GM21619 (cell line): ENCODE measurements at regions not wholly inside any gene's neighbourhood (a gene's known extent, or its start where the extent isn't known, plus 50 kb on each side); places are given as distances from the start of the nearest gene placed in this dataset.
A peak's percentile ranks its signal among the peaks of the same experiment; 100 is the strongest.
"Not testable (repeated sequence)": the region's sequence is repeated elsewhere in the genome, so short reads cannot be mapped to it uniquely, and the experiment has no call there.

Experiments used
- ATAC-seq: cut with Tn5 transposase; IDR thresholded peaks from one replicate; pipeline ENCODE4 v1.9.1; 2021; ENCODE audit not compliant: unreplicated experiment

DNA sequence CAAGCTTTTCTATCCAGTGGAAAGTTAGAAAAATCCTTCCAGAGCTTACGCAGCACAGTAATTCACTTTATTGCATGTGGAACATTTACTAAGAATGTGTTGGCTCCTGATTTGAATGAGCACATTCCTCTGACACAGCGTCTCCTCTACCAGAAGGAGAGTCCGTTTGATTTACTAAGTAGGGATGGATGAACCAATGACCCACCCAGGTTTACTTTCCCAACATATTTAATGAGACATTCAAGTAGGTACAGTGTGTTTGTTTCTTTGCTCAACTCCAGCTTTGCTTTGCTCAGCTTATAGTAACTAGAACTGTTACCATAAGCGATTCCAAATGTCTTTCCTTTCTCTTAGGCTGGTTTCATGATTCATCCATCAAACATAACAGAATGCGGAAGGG is 161.7 kb downstream of the SMARCA1 start:
- ATAC-seq = no peak

DNA sequence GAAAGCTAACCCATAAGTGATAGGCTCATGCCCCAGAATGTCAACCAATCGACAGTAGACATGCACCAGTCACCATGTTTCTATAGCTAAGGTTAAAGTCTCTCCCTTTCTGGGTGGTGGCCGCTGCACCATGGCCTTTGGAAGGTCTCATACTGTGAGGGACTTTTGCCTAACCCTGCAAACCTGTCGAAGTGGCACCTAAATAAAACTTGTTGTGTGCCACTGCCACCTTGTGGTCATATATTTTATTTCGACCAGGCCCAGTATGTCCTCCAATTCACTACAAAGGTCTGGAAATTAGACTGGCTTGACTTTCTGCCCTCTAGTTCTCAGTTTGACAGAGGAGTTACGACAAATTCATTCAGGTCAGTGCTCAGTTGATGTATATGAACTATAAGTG is 163.1 kb downstream of the SMARCA1 start:
- peak; percentile 82 for ATAC-seq

DNA sequence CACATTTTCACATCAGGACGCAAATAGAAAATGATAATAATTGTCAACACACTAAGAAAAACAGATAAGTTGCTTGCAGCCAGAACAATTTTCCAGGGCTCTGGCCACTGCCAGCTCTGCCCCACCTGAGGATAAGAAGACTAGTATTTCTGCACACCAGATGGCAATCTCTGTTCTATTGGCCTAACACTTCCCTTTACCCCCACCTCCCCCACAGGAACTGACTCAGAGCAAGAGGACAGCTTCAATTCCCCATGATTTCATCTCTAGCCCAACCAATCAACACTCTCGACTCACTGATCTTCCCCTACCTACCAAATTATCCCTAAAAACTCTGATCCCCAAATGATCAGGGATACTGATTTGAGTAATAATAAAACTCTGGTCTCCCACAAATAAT is 164.0 kb downstream of the SMARCA1 start:
- ATAC-seq = no peak

DNA sequence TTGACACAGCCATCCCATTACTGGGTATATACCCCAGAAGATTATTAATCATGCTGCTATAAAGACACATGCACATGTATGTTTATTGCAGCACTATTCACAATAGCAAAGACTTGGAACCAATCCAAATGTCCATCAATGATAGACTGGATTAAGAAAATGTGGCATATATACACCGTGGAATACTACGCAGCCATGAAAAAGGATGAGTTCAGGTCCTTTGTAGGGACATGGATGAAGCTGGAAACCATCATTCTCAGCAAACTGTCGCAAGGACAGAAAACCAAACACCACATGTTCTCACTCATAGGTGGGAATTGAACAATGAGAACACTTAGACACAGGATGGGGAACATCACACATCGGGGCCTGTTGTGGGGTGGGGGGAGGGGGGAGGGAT is 165.9 kb downstream of the SMARCA1 start:
- not testable (repeated sequence) for ATAC-seq

DNA sequence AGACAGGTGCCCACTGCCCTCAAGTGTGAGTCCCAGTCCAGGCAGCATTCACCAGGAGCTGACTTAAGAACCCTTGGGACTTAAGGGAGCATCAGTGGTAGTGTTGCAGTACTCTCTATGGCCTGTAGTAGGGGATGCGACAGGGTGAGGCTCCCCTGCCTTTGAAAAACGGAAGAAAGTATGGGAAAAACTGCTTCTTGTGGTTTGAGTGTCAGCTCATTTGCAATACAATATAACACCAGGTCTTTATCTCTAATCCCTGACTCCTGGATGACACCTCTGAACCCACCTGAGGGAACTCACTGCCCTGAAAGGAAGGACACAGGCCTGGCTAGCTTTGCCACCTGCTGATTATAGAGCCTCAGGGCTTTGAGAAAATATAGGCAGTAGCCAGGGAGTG is 176.0 kb downstream of the SMARCA1 start:
- no peak for ATAC-seq

DNA sequence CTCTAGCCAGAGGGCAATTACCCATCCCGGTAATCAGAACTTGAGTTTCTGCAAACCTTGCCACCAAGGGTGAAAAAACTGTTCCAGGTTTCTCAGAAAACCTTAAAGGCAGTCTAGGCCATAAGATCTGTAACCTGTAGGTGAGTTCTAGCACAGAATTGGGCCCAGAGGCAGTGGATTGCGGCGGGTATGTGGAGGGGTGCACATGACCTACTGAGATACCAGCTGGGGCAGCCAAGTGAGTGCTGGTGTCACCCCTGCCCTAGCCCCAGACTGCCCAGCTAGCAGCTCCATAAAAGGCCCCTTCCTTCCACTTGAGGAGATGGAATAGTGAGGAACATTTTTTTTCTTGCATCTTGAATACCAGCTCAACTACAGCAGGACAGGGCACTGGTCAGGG is 176.7 kb downstream of the SMARCA1 start:
- ATAC-seq = no peak

DNA sequence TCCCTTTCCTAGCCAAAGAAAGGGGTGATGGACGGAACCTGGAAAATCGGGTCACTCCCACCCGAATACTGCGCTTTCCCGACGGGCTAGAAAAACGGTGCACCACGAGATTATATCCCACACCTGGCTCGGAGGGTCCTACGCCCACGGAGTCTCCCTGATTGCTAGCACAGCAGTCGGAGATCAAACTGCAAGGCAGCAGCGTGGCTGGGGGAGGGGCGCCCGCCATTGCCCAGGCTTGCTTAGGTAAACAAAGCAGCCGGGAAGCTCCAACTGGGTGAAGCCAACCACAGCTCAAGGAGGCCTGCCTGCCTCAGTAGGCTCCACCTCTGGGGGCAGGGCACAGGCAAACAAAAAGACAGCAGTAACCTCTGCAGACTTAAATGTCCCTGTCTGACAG is 186.0 kb downstream of the SMARCA1 start:
- ATAC-seq = not testable (repeated sequence)

DNA sequence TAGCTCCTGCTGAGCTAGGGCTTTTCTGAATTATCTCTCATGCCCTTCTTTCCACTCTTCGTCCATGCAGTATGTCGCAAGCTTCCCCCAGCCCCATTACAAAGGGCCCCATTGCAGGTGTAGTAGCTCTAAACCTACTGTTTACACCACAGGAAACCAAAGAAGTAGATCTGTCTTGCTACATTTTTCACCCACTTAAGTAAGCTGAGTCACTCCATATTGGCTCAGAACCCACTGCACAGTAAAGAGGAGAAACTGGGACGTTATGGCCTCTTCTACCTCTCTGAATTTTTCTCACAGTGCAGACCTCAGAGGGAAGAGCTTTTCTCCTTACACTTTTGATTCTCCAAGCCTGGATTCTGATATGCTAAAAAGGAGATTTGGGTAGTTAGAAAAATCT is 200.2 kb downstream of the SMARCA1 start:
- ATAC-seq = no peak

DNA sequence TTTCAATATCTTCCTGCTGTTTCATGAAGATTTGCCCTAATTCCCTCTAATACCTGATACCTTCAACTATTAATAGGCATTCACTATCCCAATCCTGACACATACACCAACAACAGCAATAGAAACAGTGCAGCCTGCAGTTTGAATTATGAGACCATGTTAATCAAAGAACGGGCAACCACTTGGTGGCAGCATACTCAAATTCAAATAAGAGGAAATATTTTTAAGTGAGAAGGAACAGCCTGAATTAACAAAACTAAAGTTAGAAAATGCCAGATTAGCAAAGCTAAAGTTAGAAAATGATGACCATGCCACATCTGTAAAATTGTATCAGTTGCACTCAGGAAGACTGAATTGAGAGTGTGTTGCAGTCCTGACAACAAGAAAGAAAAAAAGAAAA is 204.9 kb downstream of the SMARCA1 start:
- ATAC-seq = no peak

DNA sequence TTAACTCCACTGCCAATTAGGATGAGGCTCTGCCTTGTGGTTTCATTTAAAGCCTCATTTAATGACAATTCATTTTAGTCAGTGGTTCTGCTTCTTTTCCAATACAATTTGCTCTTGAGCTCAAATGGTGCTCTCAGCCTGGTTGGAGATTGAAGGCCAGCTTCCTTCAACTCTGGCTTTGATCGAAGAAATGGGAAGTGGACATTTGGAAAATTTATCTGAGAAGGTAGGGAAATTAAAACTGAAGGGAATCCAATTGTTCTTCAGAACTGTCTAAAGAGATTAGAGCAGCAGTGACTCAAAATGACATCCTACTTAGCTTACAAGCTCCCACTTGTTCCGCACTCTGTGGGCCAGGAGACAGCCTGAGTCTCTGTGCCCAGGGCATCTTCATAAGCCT is 206.8 kb downstream of the SMARCA1 start:
- no peak for ATAC-seq

DNA sequence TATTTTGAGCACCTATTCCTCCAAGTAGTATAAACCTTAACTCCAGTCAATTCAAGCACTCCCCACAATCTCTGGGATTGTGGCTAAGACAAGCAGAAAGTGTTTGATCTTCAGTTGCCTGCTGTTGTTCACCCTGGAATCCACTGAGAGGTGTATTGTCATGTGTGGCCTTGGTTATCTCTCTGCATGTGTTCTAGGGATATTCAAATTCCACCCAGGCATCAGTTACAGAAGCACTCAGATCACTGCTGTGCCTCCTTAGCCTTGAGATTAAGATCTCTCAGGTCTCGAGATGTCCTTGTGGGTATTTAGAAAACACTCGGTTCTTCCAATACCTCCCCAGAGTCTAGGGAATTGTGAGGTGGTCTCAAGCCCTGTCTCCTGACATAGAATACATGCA is 213.3 kb downstream of the SMARCA1 start:
- no peak for ATAC-seq

DNA sequence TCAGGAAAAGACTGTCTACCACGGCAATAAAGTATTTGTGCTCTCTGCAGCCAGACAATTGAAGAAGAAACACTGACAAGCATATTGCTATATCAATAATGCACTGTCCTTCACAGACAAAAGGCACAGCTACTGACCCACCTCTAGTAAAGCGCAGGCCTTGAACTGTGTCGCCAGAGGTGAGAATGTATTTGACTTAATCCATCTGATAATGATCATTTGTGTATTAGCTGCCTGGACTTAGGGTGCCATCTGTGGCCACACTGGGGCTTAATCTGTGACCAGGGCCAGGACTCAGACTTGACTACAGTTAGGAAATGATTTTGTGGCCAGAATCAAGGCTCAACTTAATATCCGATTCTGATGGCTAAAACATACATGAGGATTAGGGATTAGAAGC is 260.4 kb downstream of the SMARCA1 start:
- ATAC-seq = no peak

DNA sequence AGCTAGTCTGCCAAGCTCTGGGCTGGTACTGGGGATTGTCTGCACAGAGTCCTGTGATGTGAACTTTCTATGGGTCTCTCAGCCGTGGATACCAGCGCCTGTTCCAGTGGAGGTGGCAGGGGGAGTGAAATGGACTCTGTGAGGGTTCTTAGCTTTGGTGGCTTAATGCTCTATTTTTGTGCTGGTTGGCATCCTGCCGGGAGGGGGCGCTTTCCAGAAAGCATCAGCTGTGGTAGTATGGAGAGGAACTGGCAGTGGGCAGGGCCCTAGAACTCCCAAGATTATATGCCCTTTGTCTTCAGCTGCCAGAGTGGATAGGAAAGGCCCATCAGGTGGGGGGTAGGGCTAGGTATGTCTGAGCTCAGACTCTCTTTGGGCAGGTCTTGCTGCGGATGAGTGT is 267.8 kb downstream of the SMARCA1 start:
- not testable (repeated sequence) for ATAC-seq

DNA sequence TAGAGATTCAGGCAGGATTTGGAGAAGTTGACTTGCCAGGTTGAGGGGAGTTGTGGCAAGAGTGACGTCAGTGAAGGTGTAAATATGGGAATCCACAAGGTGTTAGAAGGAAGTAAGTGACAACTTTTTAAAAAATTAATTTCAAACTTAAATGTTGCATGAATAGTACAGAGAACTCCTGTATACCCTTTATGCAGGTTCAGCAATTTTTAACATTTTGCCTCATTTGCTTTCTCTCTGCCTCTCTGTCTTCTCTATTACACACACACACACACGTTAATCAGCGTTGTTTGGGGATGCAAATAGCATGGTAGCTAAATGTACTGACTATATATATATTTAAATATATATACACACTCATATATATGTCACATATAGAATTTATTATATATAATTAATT is 273.7 kb downstream of the SMARCA1 start:
- ATAC-seq = no peak

DNA sequence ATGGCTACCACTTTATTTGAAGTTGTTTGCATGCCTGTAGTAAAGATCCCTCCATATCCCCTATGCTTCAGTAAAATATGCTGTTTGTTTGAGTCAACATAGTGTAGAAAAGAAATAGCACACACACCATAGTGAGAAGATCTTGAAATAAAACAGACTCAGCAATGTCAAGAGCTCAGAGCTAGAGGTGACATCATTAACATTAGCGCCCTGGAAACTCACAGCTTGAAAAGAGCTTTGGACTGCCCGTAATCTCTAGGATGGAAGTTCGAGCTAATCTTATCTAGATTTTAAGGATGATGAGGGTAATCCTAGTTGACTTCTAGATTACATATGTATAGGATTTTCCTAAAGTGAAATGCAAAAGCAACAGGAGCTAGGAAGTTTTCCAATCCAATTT is 275.6 kb downstream of the SMARCA1 start:
- no peak for ATAC-seq

DNA sequence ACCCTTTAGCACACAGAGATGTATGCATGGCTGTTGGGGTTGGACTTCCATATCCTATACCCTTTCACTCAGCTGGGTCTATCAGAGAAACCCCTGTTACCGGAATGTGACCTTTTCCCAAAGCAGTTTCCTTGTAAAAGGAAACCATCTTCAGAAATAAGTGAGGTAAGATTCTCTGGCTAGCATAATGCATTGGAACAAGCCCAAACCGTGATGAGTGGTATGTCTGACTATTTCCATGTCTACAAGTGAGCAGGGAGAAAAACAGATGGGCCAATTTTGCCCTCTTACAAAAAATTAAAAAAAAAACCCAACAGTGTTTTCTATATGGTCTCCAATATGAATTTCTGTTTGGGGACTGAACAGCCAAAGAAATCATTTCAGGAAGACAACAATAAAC is 283.9 kb downstream of the SMARCA1 start:
- no peak for ATAC-seq

DNA sequence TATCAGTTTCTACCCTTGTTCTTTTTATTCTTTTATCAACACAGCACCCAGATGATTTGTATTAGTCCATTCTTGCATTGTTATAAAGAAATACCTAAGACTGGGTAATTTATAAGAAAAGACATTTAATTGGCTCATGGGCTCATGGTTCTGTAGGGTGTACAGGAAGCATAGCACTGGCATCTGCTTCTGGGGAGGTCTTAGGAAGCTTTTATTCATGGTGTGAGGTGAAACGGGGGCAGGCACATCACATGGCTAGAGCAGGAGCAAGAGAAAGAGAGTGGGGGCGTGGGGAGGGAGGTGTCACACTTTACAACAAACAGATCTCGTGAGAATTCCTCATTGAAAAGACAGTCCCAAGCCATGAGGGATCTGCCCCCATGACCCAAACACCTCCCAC is 285.3 kb downstream of the SMARCA1 start:
- ATAC-seq = no peak

DNA sequence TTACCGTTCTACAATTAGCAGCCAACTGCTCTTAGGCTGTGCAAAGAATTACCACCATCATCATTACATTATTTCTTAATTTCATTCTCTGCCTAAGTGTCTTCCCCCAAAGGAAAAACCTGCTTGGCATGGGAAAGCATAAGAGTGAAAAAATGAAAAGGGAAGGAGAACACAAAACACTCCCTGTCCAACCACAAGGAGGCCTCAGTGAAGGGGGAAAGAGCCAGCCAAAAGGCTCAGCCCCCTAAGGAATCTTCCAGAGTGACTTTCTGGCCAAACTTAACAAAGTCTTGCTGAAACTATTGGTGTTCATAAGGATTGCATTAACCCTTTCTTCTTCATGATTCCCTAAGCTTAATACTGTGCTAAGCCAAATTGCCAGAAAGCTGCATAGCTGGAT is 287.4 kb downstream of the SMARCA1 start:
- ATAC-seq = no peak

DNA sequence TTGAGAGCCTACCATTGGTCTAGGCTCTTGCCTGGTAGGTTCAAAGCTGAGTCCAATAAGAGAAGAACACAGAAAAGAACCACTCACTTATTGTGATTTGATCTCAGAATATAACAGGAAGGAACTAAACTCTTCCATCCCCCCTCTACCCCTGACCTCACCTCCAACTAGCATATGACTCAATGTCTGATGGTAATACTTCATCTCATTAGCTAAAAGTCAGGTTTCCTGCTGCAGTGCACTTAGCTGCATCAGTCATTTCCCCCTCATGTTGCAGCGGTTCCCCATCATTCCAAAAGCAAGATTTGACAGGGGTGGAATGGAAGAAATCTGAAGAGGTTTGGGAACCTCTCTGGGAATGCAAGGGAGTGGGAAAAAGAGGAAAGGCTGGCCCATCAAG is 289.5 kb downstream of the SMARCA1 start:
- no peak for ATAC-seq

DNA sequence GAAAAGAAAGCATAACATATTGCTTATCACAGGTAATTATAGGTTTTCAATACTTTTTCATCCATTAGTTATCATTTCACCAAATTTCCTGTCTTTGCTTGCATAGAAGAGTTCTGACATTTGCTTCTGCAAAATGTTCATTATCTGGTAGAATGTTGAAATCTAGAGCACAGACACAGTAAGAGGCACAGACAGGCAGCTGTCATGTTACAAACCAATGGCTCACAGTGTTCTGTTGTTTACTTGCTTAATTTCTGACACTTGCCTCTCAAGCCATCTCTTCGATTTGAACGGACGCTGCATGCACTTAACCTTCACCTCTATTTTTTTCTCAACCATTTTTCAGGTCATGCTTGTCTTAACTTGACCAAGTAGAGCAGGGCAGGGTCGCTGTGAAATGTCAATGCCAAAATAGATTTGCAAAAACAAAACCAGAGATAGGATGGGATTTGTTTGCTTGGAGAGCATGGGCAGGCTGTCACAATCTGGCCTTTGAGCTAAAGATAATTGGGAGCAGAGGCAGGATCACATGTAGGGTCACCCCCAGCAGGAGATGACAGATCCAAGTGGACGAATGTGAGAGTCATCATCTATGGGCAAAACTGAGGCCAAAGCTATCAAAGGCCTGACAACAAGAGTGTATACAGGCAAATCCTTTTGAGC is 292.3 kb downstream of the SMARCA1 start:
- ATAC-seq = no peak

DNA sequence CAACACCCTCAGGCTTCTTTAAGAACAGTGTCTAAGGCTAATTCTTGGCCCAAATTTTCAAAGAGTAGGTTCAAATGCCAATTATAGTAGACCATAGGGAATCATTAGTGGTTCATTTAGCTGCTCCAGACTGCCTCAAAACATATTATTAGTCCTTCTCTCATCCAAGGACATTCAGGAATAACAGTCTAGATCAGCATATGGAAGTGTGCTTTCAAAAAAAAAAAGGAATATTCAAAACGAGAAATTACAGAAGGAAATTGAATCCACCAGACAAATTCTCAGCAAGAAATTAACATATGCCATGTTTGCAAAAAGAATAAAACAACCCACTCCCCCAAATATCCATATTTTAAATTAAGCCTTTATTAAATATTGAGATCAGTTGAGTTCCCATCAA is 293.1 kb downstream of the SMARCA1 start:
- ATAC-seq = no peak

DNA sequence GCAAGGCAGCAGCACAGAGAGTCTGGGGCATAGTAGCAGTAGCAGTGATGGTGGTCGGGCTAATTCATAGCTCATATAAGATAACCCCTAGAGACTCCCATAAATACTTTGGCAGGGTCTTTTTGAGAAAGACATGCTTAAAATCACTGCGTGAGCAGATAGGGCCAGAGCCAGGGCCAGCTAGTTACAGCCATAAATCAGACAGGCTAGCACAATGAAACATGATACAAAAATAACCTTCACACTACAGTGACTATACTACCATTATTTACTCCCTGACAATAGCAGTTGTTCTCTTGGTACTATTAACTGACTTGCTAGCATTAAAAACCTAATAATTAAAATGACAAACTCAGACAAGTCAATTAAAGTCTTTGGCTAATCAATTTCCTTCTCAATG is 295.9 kb downstream of the SMARCA1 start:
- ATAC-seq = no peak

DNA sequence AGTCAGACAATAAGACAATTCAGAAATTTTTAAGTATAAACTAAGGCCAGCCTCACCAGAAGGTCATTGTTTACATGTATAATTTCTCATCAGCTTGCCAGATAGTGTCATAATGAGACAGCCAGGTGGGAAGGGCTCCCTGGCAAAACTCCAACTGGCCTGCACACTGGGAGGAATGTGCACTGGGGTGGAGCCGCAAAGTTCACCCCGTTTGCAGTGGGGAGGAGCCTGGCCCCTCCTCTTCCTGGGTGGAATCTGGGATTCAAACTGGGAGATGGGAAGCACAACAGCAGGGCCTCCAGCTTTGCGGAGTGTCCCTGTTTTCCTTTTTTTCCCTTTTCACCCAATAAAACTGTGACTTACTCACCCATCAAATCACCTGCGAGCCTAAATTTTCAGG is 329.9 kb downstream of the SMARCA1 start:
- no peak for ATAC-seq

DNA sequence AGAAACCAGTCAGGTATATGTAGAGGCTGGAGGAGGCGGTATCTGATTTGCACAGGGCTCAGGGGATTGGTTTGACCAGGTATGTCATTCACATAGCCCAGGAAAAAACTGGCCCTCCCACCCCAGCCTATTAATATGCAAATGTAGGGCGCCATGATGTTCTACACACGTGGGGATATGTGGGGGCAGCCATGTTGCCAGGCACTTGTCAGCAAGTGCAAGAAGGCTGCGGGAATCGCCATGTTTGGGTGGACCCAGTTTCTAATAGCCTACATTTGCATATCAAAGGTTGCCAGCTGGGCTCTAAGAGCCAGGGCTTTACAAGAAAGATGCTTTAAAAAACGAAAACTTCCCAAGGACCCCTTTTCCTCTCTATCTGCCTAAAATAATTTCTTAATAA is 335.1 kb downstream of the SMARCA1 start:
- no peak for ATAC-seq
